ENCODE measurements at regions not wholly inside any gene's neighbourhood (a gene's known extent, or its start where the extent isn't known, plus 50 kb on each side); places are given as distances from the start of the nearest gene placed in this dataset.

DNA sequence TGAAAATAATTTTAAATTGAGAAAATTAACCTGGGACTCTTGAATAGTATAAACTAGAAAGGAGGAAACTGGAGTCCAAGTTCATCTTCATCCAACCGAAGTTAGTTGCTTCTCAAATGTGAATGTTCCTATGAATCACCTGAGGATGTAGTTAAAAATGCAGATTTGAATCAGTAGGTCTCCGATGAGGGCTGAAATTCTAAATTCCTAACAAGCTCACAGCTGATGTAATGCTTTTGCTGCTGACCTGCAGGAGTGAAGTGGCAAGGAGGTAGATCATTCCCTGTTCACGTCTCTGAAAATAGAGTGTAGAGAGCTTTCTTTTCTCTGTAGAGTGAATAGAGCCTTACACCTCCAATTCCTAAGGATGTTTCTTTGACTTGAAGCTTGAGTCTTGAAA lies 685.5 kb downstream of the CPS1 start:
- H3K4me1 ChIP-seq (ENCODE audit: insufficient read depth, low read length): no peaks in the 10 kb centered on the region
- H3K4me3 ChIP-seq (ENCODE audit: low read depth in 1 of 2, low read length in 2 of 2): no peak overlapping the region
- H3K27ac ChIP-seq (ENCODE audit: low read length): no peak overlapping the region
- no peaks in the 10 kb centered on the region for H3K27me3 ChIP-seq (ENCODE audit: insufficient read depth, low read length, poor library complexity)
- no peaks in the 10 kb centered on the region for H3K9me3 ChIP-seq (ENCODE audit: insufficient read depth, low read length, severe bottlenecking)
- TF ChIP-seq, protein P1, sequence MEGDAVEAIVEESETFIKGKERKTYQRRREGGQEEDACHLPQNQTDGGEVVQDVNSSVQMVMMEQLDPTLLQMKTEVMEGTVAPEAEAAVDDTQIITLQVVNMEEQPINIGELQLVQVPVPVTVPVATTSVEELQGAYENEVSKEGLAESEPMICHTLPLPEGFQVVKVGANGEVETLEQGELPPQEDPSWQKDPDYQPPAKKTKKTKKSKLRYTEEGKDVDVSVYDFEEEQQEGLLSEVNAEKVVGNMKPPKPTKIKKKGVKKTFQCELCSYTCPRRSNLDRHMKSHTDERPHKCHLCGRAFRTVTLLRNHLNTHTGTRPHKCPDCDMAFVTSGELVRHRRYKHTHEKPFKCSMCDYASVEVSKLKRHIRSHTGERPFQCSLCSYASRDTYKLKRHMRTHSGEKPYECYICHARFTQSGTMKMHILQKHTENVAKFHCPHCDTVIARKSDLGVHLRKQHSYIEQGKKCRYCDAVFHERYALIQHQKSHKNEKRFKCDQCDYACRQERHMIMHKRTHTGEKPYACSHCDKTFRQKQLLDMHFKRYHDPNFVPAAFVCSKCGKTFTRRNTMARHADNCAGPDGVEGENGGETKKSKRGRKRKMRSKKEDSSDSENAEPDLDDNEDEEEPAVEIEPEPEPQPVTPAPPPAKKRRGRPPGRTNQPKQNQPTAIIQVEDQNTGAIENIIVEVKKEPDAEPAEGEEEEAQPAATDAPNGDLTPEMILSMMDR (IDR thresholded peaks at IDR 0.05; ENCODE audit: borderline replicate concordance, extremely low read depth, low read length, poor library complexity, severe bottlenecking): no peak
- TF ChIP-seq EZH2 (IDR thresholded peaks at IDR 0.05; ENCODE audit: borderline replicate concordance, low read depth, low read length, severe bottlenecking): no peak
- H3K79me2 ChIP-seq (ENCODE audit: insufficient read depth, low read length): no peaks in the 10 kb centered on the region
- H3K4me2 ChIP-seq (ENCODE audit: insufficient read depth, low read length): no peak overlapping the region
- no peak for ATAC-seq (ENCODE audit: insufficient read depth, low read depth)
- H4K20me1 ChIP-seq (ENCODE audit: insufficient read depth, low read length): no peaks in the 10 kb centered on the region
- H3K9ac ChIP-seq (ENCODE audit: low read depth, low read length): no peak overlapping the region
- no peak for DNase-seq
- no peaks in the 10 kb centered on the region for H3K36me3 ChIP-seq (ENCODE audit: insufficient read depth, low read length)
- H2AFZ ChIP-seq (ENCODE audit: low read depth, low read length): no peak overlapping the region

DNA sequence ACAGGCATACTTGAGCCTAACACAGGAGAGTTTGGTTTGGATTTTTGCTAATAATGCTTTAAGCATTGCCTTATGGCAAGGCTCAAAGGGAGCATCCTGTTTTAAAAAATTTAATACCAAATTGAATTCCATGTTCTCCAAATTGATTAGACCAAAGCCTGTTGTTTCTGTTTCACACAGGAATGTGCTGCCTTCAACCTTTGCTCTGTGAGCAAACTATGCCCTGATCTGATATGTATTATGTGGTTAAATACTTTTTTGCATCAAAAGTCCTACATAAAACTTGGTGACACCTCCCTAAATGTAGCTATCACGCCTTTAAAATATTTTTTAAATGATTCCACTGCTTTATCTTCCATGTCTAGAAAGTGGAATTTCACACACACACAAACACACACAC lies 691.4 kb downstream of the CPS1 start:
- no peaks in the 10 kb centered on the region for H3K27me3 ChIP-seq (ENCODE audit: insufficient read depth, low read length, poor library complexity)
- H3K79me2 ChIP-seq (ENCODE audit: insufficient read depth, low read length): no peaks in the 10 kb centered on the region
- no peak overlapping the region for H3K4me3 ChIP-seq (ENCODE audit: low read depth in 1 of 2, low read length in 2 of 2)
- no peak for DNase-seq
- H3K4me2 ChIP-seq (ENCODE audit: insufficient read depth, low read length): no peak overlapping the region
- H3K9ac ChIP-seq (ENCODE audit: low read depth, low read length): no peak overlapping the region
- H4K20me1 ChIP-seq (ENCODE audit: insufficient read depth, low read length): no peaks in the 10 kb centered on the region
- H3K4me1 ChIP-seq (ENCODE audit: insufficient read depth, low read length): no peaks in the 10 kb centered on the region
- TF ChIP-seq, protein P1 (IDR thresholded peaks at IDR 0.05; ENCODE audit: borderline replicate concordance, extremely low read depth, low read length, poor library complexity, severe bottlenecking): no peak
- no peak for TF ChIP-seq EZH2 (IDR thresholded peaks at IDR 0.05; ENCODE audit: borderline replicate concordance, low read depth, low read length, severe bottlenecking)
- no peak overlapping the region for H3K27ac ChIP-seq (ENCODE audit: low read length)
- H2AFZ ChIP-seq (ENCODE audit: low read depth, low read length): no peak overlapping the region
- no peaks in the 10 kb centered on the region for H3K36me3 ChIP-seq (ENCODE audit: insufficient read depth, low read length)
- ATAC-seq (ENCODE audit: insufficient read depth, low read depth): no peak
- H3K9me3 ChIP-seq (ENCODE audit: insufficient read depth, low read length, severe bottlenecking): no peaks in the 10 kb centered on the region

DNA sequence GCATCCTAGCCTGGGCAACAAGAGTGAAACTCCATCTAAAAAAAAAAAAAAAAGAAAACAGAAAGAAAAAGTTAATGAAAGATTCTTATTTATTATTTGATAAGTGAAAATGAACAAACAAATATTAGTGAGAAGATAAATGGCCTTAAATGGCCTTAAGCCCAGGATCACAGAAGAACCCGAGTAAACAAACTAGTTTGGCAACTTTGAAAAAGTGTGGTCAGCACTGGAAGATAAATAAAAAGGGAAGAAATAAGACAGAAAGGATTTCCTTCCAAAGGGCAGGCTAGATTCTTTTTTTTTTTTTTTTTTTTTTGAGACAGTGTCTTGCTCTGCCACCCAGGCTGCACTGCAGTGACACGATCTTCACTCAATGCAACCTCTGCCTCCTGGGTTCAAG lies 692.4 kb downstream of the CPS1 start:
- DNase-seq (no peak), ATAC-seq (ENCODE audit: insufficient read depth, low read depth) (no peak)
- no peaks in the 10 kb centered on the region for H3K79me2 ChIP-seq (ENCODE audit: insufficient read depth, low read length)
- no peak overlapping the region for H3K4me2 ChIP-seq (ENCODE audit: insufficient read depth, low read length)
- no peaks in the 10 kb centered on the region for H3K9me3 ChIP-seq (ENCODE audit: insufficient read depth, low read length, severe bottlenecking)
- TF ChIP-seq, protein P1 (IDR thresholded peaks at IDR 0.05; ENCODE audit: borderline replicate concordance, extremely low read depth, low read length, poor library complexity, severe bottlenecking): no peak
- TF ChIP-seq EZH2 (IDR thresholded peaks at IDR 0.05; ENCODE audit: borderline replicate concordance, low read depth, low read length, severe bottlenecking): no peak
- H3K27ac ChIP-seq (ENCODE audit: low read length): no peak overlapping the region
- H3K27me3 ChIP-seq (ENCODE audit: insufficient read depth, low read length, poor library complexity): no peaks in the 10 kb centered on the region
- H3K4me3 ChIP-seq (ENCODE audit: low read depth in 1 of 2, low read length in 2 of 2): no peak overlapping the region
- no peaks in the 10 kb centered on the region for H3K4me1 ChIP-seq (ENCODE audit: insufficient read depth, low read length)
- H3K36me3 ChIP-seq (ENCODE audit: insufficient read depth, low read length): no peaks in the 10 kb centered on the region
- no peak overlapping the region for H2AFZ ChIP-seq (ENCODE audit: low read depth, low read length)
- H4K20me1 ChIP-seq (ENCODE audit: insufficient read depth, low read length): no peaks in the 10 kb centered on the region
- no peak overlapping the region for H3K9ac ChIP-seq (ENCODE audit: low read depth, low read length)

DNA sequence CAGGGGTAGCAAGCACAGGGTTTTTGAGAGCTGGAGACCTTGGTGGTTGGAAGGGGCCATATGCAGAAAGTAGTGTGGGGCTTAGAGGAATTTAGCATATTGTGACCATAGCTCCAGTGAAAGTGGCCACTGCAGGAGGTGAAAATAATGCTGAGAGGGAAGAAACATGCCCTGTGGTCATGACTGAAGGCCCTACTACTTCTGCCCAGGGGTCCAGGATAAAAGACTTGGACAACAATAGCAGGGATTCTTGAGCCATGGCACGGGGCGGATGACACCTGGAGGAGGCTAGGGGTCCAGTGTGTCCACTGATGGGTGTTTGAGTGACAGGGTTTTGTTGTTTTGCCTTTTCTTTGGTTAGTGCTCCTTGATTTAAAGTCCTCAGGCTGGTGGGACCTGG lies 694.6 kb downstream of the CPS1 start:
- H3K9ac ChIP-seq (ENCODE audit: low read depth, low read length): no peak overlapping the region
- no peak overlapping the region for H2AFZ ChIP-seq (ENCODE audit: low read depth, low read length)
- no peaks in the 10 kb centered on the region for H3K79me2 ChIP-seq (ENCODE audit: insufficient read depth, low read length)
- no peaks in the 10 kb centered on the region for H3K4me1 ChIP-seq (ENCODE audit: insufficient read depth, low read length)
- H3K9me3 ChIP-seq (ENCODE audit: insufficient read depth, low read length, severe bottlenecking): no peaks in the 10 kb centered on the region
- DNase-seq (no peak), ATAC-seq (ENCODE audit: insufficient read depth, low read depth) (no peak)
- H3K4me2 ChIP-seq (ENCODE audit: insufficient read depth, low read length): no peak overlapping the region
- no peak overlapping the region for H3K4me3 ChIP-seq (ENCODE audit: low read depth in 1 of 2, low read length in 2 of 2)
- H4K20me1 ChIP-seq (ENCODE audit: insufficient read depth, low read length): no peaks in the 10 kb centered on the region
- no peak overlapping the region for H3K27ac ChIP-seq (ENCODE audit: low read length)
- TF ChIP-seq, protein P1 (IDR thresholded peaks at IDR 0.05; ENCODE audit: borderline replicate concordance, extremely low read depth, low read length, poor library complexity, severe bottlenecking): no peak
- no peak for TF ChIP-seq EZH2 (IDR thresholded peaks at IDR 0.05; ENCODE audit: borderline replicate concordance, low read depth, low read length, severe bottlenecking)
- no peaks in the 10 kb centered on the region for H3K27me3 ChIP-seq (ENCODE audit: insufficient read depth, low read length, poor library complexity)
- H3K36me3 ChIP-seq (ENCODE audit: insufficient read depth, low read length): no peaks in the 10 kb centered on the region

Data from DND-41 (cell line).